Activated CD4-positive, alpha-beta T cell treated with anti-CD3 and anti-CD28 coated beads for 36 hours (primary cell): ENCODE measurements at regions not wholly inside any gene's neighbourhood (a gene's known extent, or its start where the extent isn't known, plus 50 kb on each side); places are given as distances from the start of the nearest gene placed in this dataset.

Experiments
- ATAC-seq: fragments of 200-7000 bp; cut with Tn5 transposase; one replicate; pipeline ENCODE4 v1.10.0; 2021; ENCODE audit warnings: mild to moderate bottlenecking, moderate library complexity
- CTCF ChIA-PET: fragments of 350-600 bp; sonication (Branson Sonifier 250); formaldehyde crosslinking; loops from one replicate; lab custom pipeline; 2021; ENCODE audit warnings: antibody characterized with exemption; lab: Charles Lee
- POLR2A ChIA-PET: fragments of 350-600 bp; sonication (Branson Sonifier 250); formaldehyde crosslinking; loops from one replicate; lab custom pipeline; 2021; ENCODE audit warnings: antibody characterized with exemption, inconsistent platforms; lab: Charles Lee
- DNase-seq: peaks from one replicate; pipeline ENCODE4 v3.0.0-alpha.2; 2020
- H3K27ac Mint-ChIP-seq: one replicate; pipeline ENCODE4 v1.8.0; 2021; ENCODE audit warnings: mixed read lengths
- H3K27me3 Mint-ChIP-seq: one replicate; pipeline ENCODE4 v1.8.0; 2021; ENCODE audit warnings: mixed read lengths
- H3K36me3 Mint-ChIP-seq: one replicate; pipeline ENCODE4 v1.8.0; 2021; ENCODE audit warnings: low read depth, mixed read lengths
- H3K4me1 Mint-ChIP-seq: one replicate; pipeline ENCODE4 v1.8.0; 2021; ENCODE audit warnings: mixed read lengths
- H3K4me3 Mint-ChIP-seq: one replicate; pipeline ENCODE4 v1.8.0; 2021; ENCODE audit warnings: mild to moderate bottlenecking, moderate library complexity, mixed read lengths
- H3K9me3 Mint-ChIP-seq: one replicate; pipeline ENCODE4 v1.8.0; 2021; ENCODE audit warnings: low read depth, mixed read lengths
- intact Hi-C, 2 experiments: fragments of 100-400 bp; cut with DNase I in 1 of 2; cut with micrococcal nuclease in 1 of 2; formaldehyde crosslinking; loops; one replicate each; pipeline versions ENCODE4 v1.14.2 to v1.15.1; 2022 to 2024; cut with DNase I, micrococcal nuclease

DNA sequence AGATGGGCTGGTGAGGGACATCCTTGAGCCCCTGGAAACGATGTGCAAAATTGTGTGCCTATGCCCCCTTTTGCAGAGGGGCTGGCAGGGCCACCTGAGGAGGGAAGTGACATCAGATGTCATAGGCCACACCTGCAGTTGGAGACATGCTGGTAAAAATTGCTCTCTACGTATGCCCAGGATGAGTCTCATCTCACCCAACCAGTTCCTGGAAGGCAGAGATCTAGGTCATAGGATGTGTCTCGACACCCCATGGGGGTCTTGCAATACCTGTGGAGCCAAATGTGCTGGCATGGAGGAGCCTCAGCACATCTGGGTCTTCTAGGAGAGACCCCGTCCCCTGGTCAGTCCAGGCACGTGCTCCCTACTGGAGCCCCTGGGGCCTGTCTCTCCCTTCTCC, 96.5 kb upstream of the TLE3 start:
- ChIA-PET POLR2A (no interaction called here), CTCF (interaction anchor here (0.6 kb wide), 1 partner anchor 920 kb away, joined by 3 read pairs; no protein-coding TSS in a partner anchor)
- intact Hi-C loops: no loop called here
- H3K36me3 Mint-ChIP-seq: no peaks in the 10 kb centered on the region
- peaks cover 2% of the 10 kb centered on the region for H3K9me3 Mint-ChIP-seq
- ATAC-seq: no peak
- no peak for DNase-seq
- peaks cover 4% of the 10 kb centered on the region for H3K4me1 Mint-ChIP-seq
- H3K4me3 Mint-ChIP-seq: no peak overlapping the region
- no peaks in the 10 kb centered on the region for H3K27me3 Mint-ChIP-seq
- no peak overlapping the region for H3K27ac Mint-ChIP-seq

DNA sequence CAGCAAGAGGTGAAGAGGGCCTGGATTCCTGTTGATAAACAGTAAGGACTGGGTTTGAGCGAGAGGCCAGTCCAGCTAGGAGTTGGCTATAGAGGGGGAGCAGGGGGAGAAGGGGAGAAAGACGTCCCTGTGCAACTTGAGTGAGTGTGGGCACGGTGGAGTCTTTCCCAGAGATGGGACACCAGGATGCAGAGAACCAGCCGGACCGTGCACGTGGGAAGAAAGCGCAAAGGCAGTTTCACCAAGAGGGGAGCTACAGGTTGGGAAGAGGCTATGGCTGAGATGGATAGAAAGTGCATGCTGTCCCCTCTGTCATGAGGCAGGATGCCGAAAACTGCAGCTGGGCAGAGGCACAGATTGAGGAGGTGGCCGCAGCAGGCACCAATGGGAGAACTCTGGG, 96.0 kb upstream of the TLE3 start:
- POLR2A ChIA-PET: no interaction called here
- H3K4me1 Mint-ChIP-seq: peaks cover 4% of the 10 kb centered on the region
- CTCF ChIA-PET: interaction anchor here (0.6 kb wide), 1 partner anchor 919 kb away, joined by 3 read pairs; no protein-coding TSS in a partner anchor
- H3K27me3 Mint-ChIP-seq: no peaks in the 10 kb centered on the region
- no peak overlapping the region for H3K4me3 Mint-ChIP-seq
- no peak for DNase-seq
- ATAC-seq: no peak
- no peaks in the 10 kb centered on the region for H3K36me3 Mint-ChIP-seq
- no peak overlapping the region for H3K27ac Mint-ChIP-seq
- intact Hi-C loops: no loop called here
- H3K9me3 Mint-ChIP-seq: peaks cover 2% of the 10 kb centered on the region

- no peaks in the 10 kb centered on the region for H3K36me3 Mint-ChIP-seq
- ChIA-PET CTCF (no interaction called here), POLR2A (no interaction called here)
- DNase-seq: no peak
- peaks cover 2% of the 10 kb centered on the region for H3K9me3 Mint-ChIP-seq
- no peaks in the 10 kb centered on the region for H3K27me3 Mint-ChIP-seq
- H3K4me1 Mint-ChIP-seq: peaks cover 4% of the 10 kb centered on the region
- intact Hi-C loops: no loop called here
- no peak overlapping the region for H3K4me3 Mint-ChIP-seq
- no peak for ATAC-seq
- no peak overlapping the region for H3K27ac Mint-ChIP-seq
Observed at GRCh38 chr15:70192490-70192889, 94.8 kb upstream of the TLE3 start.

DNA sequence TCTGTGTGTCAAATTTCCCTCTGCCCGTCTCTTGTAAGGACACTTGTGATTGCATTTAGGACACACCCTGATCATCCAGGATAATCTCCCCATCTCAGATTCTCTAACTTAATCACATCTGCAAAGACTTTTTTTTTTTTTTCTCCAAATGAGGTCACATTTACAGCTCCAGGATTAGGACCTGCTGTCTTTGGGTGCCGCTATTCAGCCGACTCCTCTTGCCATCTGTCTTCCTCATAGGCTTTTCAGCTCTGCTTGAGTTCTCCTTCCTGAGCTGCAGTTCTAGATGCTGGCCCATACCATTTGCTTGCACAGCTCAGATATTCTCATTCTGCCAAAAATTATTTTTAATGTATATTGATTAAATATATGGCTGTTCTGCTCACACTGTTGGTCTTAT, 94.3 kb upstream of the TLE3 start:
- Mint-ChIP-seq H3K9me3 (peaks cover 2% of the 10 kb centered on the region), H3K27me3 (no peaks in the 10 kb centered on the region), H3K36me3 (no peaks in the 10 kb centered on the region), H3K4me3 (no peak overlapping the region), H3K4me1 (peaks cover 3% of the 10 kb centered on the region), H3K27ac (no peak overlapping the region)
- DNase-seq: no peak
- ChIA-PET CTCF (interaction anchor here (0.7 kb wide), 1 partner anchor 482 kb away, joined by 4 read pairs; no protein-coding TSS in a partner anchor), POLR2A (no interaction called here)
- intact Hi-C loops: no loop called here
- no peak for ATAC-seq

DNA sequence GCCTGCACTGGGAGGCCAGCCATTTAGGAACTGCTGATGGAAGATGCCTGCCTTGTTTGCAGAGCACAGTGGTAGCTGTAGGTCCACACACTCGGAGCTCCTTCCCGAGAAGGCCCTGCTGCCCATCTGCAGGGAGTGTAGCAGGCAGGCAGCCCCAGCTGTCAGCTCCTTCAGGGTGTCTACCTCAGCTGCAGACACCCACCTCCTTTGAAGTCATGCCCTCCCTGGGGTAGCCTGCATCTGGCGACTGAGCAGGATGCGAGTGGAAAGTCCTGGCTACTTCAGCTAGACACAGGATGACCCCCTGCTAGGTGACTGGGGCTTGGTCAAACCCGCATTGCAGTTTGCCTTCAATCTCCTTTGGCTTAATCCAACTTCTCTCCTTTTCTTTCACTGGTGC, 93.2 kb upstream of the TLE3 start:
- CTCF ChIA-PET: no interaction called here
- DNase-seq: no peak
- intact Hi-C loops: no loop called here

DNA sequence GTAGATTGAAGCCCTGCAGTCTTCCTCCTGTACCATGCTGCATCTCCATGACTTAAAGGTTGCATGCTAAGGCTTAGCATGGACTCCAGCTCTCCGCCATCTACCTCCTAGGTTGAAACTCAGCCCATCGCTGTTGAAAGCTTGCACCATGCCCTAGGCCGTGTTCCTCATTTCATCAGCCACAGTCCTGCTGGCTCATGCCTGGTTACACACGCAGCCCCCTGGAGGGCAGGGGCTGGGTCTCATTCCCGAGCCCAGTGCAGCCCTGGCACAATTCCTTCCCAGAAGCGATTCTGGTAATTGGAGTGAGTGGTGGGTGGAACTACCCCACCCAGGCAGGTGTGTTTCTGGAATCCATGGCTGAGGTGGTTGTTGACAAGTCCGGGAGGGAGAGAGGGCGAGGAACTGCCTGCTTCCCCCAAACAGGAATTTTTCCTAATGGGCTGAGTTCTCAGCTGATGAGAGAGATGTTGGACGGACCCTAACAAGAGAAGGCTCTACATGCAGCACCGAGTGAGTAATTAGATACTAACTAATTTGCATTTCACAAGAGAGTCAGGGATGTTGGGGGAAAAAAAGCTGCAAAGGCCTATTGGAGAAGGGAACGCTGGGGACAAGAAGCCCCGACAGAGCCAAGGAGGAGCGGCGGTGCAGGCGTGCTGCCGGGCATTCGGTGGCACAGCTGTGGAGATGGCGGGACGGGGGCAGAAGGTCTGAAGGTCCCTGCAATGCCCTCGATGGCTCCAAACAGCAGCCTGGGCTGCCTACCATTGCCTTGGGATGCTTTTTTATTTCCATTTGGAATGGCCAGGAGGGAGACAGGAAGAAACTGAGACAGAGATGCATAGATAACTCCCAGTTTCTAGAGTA, 92.3 kb upstream of the TLE3 start:
- ATAC-seq: no peak

More for the DNA sequence above, 93.2 kb upstream of the TLE3 start:
- Mint-ChIP-seq H3K4me1 (no peaks in the 10 kb centered on the region), H3K9me3 (peaks cover 2% of the 10 kb centered on the region), H3K27me3 (no peaks in the 10 kb centered on the region), H3K36me3 (no peaks in the 10 kb centered on the region), H3K4me3 (no peak overlapping the region), H3K27ac (no peak overlapping the region)
- no peak for ATAC-seq
- POLR2A ChIA-PET: no interaction called here

GRCh38 chr15:70188286-70188685, 90.6 kb upstream of the TLE3 start:
- peaks cover 2% of the 10 kb centered on the region for H3K9me3 Mint-ChIP-seq
- no peak overlapping the region for H3K4me3 Mint-ChIP-seq
- DNase-seq (no peak), ATAC-seq (no peak)
- no peak overlapping the region for H3K27ac Mint-ChIP-seq
- H3K27me3 Mint-ChIP-seq: no peaks in the 10 kb centered on the region
- H3K4me1 Mint-ChIP-seq: no peaks in the 10 kb centered on the region
- intact Hi-C loops: no loop called here
- no peaks in the 10 kb centered on the region for H3K36me3 Mint-ChIP-seq
- ChIA-PET CTCF (no interaction called here), POLR2A (no interaction called here)

More for the DNA sequence above, 92.3 kb upstream of the TLE3 start:
- H3K27me3 Mint-ChIP-seq: no peaks in the 10 kb centered on the region
- no peaks in the 10 kb centered on the region for H3K4me1 Mint-ChIP-seq
- peaks cover 2% of the 10 kb centered on the region for H3K9me3 Mint-ChIP-seq
- no peaks in the 10 kb centered on the region for H3K36me3 Mint-ChIP-seq
- DNase-seq: no peak
- ChIA-PET CTCF (no interaction called here), POLR2A (no interaction called here)
- intact Hi-C loops: no loop called here
- no peak overlapping the region for H3K4me3 Mint-ChIP-seq
- no peak overlapping the region for H3K27ac Mint-ChIP-seq

DNA sequence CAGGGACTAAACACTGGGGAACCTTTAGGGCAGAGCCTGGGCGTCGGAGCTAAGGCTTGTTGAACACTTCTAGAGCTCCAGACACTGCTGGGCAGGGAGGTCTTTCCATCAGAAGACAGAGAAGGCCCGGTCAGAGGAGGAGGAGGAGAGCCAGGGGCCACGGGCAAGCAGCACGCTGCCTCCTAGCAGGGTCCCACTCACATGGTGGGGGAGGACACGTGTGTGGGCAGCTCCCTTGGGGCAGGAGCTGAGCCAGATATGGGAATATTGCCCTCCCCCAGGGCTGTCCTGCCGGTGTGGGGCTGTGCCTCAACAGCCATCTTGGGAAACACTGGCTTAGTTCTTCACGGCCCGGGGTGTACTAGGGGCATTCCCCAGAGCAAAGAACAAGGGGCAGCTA, 89.6 kb upstream of the TLE3 start:
- no peak for DNase-seq
- POLR2A ChIA-PET: no interaction called here
- peaks cover 2% of the 10 kb centered on the region for H3K9me3 Mint-ChIP-seq
- no peaks in the 10 kb centered on the region for H3K27me3 Mint-ChIP-seq
- H3K36me3 Mint-ChIP-seq: no peaks in the 10 kb centered on the region
- no peaks in the 10 kb centered on the region for H3K4me1 Mint-ChIP-seq
- intact Hi-C loops: no loop called here
- H3K4me3 Mint-ChIP-seq: no peak overlapping the region
- CTCF ChIA-PET: no interaction called here
- H3K27ac Mint-ChIP-seq: no peak overlapping the region
- no peak for ATAC-seq

- no peak for ATAC-seq
- Mint-ChIP-seq H3K27me3 (no peaks in the 10 kb centered on the region), H3K9me3 (no peaks in the 10 kb centered on the region), H3K4me3 (no peak overlapping the region), H3K27ac (no peak overlapping the region), H3K4me1 (no peaks in the 10 kb centered on the region), H3K36me3 (no peaks in the 10 kb centered on the region)
- CTCF ChIA-PET: no interaction called here
- POLR2A ChIA-PET: no interaction called here
- intact Hi-C loops: no loop called here
- DNase-seq: no peak
Observed at GRCh38 chr15:70186152-70186551, 88.4 kb upstream of the TLE3 start.

GRCh38 chr15:70185251-70185711, 87.6 kb upstream of the TLE3 start:
- ChIA-PET POLR2A (no interaction called here), CTCF (no interaction called here)
- DNase-seq: no peak
- H3K4me1 Mint-ChIP-seq: peaks cover 3% of the 10 kb centered on the region
- no peaks in the 10 kb centered on the region for H3K36me3 Mint-ChIP-seq
- no peak for ATAC-seq
- H3K27me3 Mint-ChIP-seq: no peaks in the 10 kb centered on the region
- no peak overlapping the region for H3K27ac Mint-ChIP-seq
- intact Hi-C loops: no loop called here
- no peaks in the 10 kb centered on the region for H3K9me3 Mint-ChIP-seq
- no peak overlapping the region for H3K4me3 Mint-ChIP-seq

GRCh38 chr15:70182858-70183695, 85.4 kb upstream of the TLE3 start:
- Mint-ChIP-seq H3K4me1 (peaks cover 3% of the 10 kb centered on the region), H3K4me3 (no peak overlapping the region), H3K27me3 (no peaks in the 10 kb centered on the region), H3K36me3 (no peaks in the 10 kb centered on the region), H3K9me3 (no peaks in the 10 kb centered on the region), H3K27ac (no peak overlapping the region)
- intact Hi-C loops: no loop called here
- ATAC-seq (no peak), DNase-seq (no peak)
- POLR2A ChIA-PET: no interaction called here
- CTCF ChIA-PET: no interaction called here
